Body of pancreas (tissue), 4 donors: ENCODE measurements at regions not wholly inside any gene's neighbourhood (a gene's known extent, or its start where the extent isn't known, plus 50 kb on each side); places are given as distances from the start of the nearest gene placed in this dataset.

Source experiments
- POLR2A ChIP-seq, 3 donors: fragments of 450-650 bp; IDR thresholded peaks; one replicate each; pipeline ENCODE4 v1.6.1; 2016; ENCODE audit warnings: antibody characterized with exemption in 3 of 3, mild to moderate bottlenecking in 2 of 3
- TF ChIP-seq, protein P1 (sequence below), 7 experiments: fragments of 450-650 bp in 4 of 7; fragments of 200-600 bp in 3 of 7; sonication (generic) in 3 of 7; IDR thresholded peaks; one replicate each; pipeline ENCODE4 v1.5.1; 2016 to 2019; ENCODE audit warnings: antibody characterized with exemption in 7 of 7

DNA sequence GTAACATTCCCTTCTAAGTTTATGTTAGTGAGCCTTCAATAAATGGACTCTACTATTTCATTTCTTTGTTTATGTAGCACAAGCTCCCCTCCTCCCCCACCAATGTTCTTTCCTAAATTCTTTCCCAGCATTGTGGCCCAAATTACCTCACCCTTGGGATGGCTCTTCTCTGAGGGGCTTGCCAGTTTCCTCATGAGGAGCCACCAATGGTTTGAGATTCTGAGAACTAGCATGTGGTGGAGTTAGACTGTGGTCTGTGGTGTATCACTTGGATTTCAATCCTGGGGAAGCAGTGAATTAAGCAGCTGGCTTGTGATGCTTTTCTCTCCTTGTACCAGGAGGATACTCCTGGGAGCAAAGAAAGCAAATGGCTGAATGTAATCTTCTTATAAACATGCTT is 50.0 kb upstream of the NPHP3 start:
- TF ChIP-seq, protein P1, sequence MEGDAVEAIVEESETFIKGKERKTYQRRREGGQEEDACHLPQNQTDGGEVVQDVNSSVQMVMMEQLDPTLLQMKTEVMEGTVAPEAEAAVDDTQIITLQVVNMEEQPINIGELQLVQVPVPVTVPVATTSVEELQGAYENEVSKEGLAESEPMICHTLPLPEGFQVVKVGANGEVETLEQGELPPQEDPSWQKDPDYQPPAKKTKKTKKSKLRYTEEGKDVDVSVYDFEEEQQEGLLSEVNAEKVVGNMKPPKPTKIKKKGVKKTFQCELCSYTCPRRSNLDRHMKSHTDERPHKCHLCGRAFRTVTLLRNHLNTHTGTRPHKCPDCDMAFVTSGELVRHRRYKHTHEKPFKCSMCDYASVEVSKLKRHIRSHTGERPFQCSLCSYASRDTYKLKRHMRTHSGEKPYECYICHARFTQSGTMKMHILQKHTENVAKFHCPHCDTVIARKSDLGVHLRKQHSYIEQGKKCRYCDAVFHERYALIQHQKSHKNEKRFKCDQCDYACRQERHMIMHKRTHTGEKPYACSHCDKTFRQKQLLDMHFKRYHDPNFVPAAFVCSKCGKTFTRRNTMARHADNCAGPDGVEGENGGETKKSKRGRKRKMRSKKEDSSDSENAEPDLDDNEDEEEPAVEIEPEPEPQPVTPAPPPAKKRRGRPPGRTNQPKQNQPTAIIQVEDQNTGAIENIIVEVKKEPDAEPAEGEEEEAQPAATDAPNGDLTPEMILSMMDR (IDR thresholded peaks at IDR 0.05) = no peak
- no peak for TF ChIP-seq POLR2A (IDR thresholded peaks at IDR 0.05)
